Right atrium auricular region (tissue), 2 donors: ENCODE measurements at regions not wholly inside any gene's neighbourhood (a gene's known extent, or its start where the extent isn't known, plus 50 kb on each side); places are given as distances from the start of the nearest gene placed in this dataset.
"Not testable (repeated sequence)": the region's sequence is repeated elsewhere in the genome, so short reads cannot be mapped to it uniquely, and the experiment has no call there.

Experiments used
- DNase-seq: peaks from one replicate; pipeline ENCODE4 v3.0.0-alpha.2; 2019; ENCODE audit warnings: low spot score
- H3K27ac ChIP-seq, 2 donors: fragments of 200-600 bp; sonication (generic); 1 replicate in 1 of 2; 2 replicates in 1 of 2; pipeline ENCODE4 v1.5.1; 2016 to 2019
- H3K27me3 ChIP-seq, 2 donors: fragments of 200-600 bp; sonication (generic); one replicate each; pipeline versions ENCODE4 v1.5.1 to v1.6.0; 2017 to 2019
- H3K36me3 ChIP-seq: fragments of 200-600 bp; sonication (generic); one replicate; pipeline ENCODE4 v1.5.1; 2016
- H3K4me1 ChIP-seq, 2 donors: fragments of 200-600 bp; sonication (generic); one replicate each; pipeline versions ENCODE4 v1.5.1 to v1.6.0; 2017 to 2019
- H3K4me3 ChIP-seq, 2 donors: fragments of 200-600 bp; sonication (generic); 1 replicate in 1 of 2; 2 replicates in 1 of 2; pipeline ENCODE4 v1.5.1; 2017 to 2019; ENCODE audit warnings: mild to moderate bottlenecking in 1 of 2, moderate library complexity in 1 of 2
- H3K9me3 ChIP-seq, 2 donors: fragments of 200-600 bp; sonication (generic); one replicate each; pipeline ENCODE4 v1.5.1; 2019
- TF ChIP-seq, protein P1 (sequence below), 2 donors: fragments of 200-600 bp; sonication (generic); IDR thresholded peaks; one replicate each; pipeline ENCODE4 v1.5.1; 2019; ENCODE audit warnings: antibody characterized with exemption in 2 of 2

DNA sequence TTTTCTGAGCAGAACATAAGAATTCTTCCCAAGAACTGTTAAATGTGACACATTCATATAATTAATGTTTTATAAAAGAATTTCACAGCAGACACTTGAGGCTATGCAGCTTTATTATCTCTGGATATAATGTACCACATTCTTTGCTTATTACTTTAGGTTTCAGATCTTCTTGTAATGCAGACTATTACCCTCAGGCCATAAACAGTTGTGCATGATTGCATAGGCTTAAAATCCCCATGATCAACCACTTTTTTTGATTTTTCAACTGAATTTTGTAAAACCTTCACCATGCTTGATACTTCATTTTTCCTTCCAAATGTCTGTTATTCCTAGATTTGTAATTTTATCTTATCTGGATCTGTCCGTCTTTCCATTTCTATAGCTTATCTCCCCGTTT is 1355.7 kb downstream of the BRINP3 start:
- no peak for DNase-seq
- Histone ChIP-seq H3K4me1 (no peaks in the 10 kb centered on the region), H3K27ac (no peak overlapping the region), H3K27me3 (no peaks in the 10 kb centered on the region), H3K36me3 (no peaks in the 10 kb centered on the region), H3K9me3 (peaks cover 0 to 9% of the 10 kb centered on the region in 2 donors), H3K4me3 (no peak overlapping the region)
- TF ChIP-seq, protein P1, sequence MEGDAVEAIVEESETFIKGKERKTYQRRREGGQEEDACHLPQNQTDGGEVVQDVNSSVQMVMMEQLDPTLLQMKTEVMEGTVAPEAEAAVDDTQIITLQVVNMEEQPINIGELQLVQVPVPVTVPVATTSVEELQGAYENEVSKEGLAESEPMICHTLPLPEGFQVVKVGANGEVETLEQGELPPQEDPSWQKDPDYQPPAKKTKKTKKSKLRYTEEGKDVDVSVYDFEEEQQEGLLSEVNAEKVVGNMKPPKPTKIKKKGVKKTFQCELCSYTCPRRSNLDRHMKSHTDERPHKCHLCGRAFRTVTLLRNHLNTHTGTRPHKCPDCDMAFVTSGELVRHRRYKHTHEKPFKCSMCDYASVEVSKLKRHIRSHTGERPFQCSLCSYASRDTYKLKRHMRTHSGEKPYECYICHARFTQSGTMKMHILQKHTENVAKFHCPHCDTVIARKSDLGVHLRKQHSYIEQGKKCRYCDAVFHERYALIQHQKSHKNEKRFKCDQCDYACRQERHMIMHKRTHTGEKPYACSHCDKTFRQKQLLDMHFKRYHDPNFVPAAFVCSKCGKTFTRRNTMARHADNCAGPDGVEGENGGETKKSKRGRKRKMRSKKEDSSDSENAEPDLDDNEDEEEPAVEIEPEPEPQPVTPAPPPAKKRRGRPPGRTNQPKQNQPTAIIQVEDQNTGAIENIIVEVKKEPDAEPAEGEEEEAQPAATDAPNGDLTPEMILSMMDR (IDR thresholded peaks at IDR 0.05), result no peak

DNA sequence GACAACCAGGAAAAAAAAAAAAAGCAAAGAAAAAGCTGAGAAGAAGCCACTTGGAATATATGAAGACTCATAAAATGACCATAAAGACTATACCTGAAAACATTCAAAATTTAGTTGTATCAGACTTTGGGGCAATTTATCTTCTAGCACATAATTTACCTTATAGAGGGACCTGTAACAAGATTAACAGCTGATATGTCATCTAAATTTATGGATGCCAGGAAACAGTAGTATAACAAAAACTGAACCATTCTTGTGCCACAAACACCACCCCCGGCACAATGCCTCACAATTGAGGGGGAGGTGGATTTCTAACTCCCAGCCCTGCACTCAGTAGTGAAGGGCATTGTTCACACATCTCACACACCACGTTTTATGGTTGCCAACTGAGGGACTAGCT is 1352.0 kb downstream of the BRINP3 start:
- no peak overlapping the region for H3K4me3 ChIP-seq

DNA sequence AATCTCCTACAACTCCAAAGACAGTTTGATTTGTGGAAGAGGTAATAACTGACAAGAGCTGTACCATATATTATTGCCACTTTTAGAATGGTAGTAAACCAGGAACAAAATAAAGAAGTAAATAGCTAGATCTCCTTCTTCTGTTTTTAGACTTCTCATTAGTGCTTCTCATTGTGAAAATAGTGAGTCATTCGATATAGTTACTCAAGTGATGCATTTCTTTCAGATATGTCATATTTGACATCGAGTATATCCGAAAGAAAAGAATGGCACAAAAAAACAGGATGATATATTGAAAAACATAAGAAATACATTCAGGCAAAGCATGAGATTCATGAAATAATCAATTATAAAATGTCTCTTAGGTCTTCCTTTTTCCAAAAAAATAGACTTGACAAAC is 1346.1 kb downstream of the BRINP3 start:
- TF ChIP-seq, protein P1 (IDR thresholded peaks at IDR 0.05), result no peak
- Histone ChIP-seq H3K27ac (no peak overlapping the region), H3K36me3 (no peaks in the 10 kb centered on the region), H3K9me3 (no peaks in the 10 kb centered on the region), H3K4me3 (no peak overlapping the region), H3K4me1 (no peaks in the 10 kb centered on the region), H3K27me3 (no peaks in the 10 kb centered on the region)
- no peak for DNase-seq

More for the DNA sequence above, 1352.0 kb downstream of the BRINP3 start:
- TF ChIP-seq, protein P1 (IDR thresholded peaks at IDR 0.05), result no peak
- Histone ChIP-seq H3K36me3 (no peaks in the 10 kb centered on the region), H3K27ac (no peak overlapping the region), H3K9me3 (peaks cover 0 to 9% of the 10 kb centered on the region in 2 donors), H3K27me3 (no peaks in the 10 kb centered on the region), H3K4me1 (no peaks in the 10 kb centered on the region)
- no peak for DNase-seq

DNA sequence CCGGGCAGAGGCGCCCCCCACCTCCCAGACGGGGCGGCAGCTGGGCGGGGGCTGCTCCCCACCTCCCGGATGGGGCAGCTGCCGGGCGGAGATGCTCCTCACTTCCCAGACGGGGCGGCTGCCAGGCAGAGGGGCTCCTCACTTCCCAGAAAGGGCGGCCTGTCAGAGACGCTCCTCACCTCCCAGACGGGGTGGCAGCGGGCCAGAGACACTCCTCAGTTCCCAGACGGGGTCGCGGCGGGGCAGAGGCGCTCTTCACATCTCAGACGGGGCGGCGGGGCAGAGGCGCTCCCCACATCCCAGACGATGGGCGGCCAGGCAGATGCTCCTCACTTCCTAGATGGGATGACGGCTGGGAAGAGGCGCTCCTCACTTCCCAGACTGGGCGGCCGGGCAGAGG is 1337.9 kb downstream of the BRINP3 start:
- not testable (repeated sequence) for H3K36me3 ChIP-seq, H3K27ac ChIP-seq, H3K9me3 ChIP-seq, H3K27me3 ChIP-seq, H3K4me1 ChIP-seq, DNase-seq, H3K4me3 ChIP-seq

DNA sequence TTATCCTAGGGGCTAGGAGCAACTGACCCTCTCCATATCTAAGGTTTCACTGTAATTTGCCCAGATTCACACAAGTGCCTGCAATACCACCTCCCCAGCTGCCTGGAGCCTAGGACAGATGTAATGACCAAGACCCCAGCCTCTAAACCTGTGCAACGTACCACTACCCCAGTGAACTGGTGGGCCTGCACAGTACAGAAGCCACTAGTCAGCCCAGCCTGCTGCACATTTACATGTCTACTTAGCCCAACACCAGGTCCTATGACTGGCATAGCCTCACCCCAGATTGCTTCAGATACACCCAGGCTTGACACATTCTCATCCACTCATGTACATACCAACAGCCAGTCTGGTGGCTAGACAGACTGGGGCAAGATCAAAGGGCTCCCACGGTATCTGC is 1336.6 kb downstream of the BRINP3 start:
- TF ChIP-seq, protein P1 (IDR thresholded peaks at IDR 0.05), result no peak
- Histone ChIP-seq H3K4me1 (no peaks in the 10 kb centered on the region), H3K36me3 (no peaks in the 10 kb centered on the region), H3K27ac (no peak overlapping the region), H3K4me3 (no peak overlapping the region), H3K27me3 (no peaks in the 10 kb centered on the region), H3K9me3 (no peaks in the 10 kb centered on the region)
- no peak for DNase-seq

DNA sequence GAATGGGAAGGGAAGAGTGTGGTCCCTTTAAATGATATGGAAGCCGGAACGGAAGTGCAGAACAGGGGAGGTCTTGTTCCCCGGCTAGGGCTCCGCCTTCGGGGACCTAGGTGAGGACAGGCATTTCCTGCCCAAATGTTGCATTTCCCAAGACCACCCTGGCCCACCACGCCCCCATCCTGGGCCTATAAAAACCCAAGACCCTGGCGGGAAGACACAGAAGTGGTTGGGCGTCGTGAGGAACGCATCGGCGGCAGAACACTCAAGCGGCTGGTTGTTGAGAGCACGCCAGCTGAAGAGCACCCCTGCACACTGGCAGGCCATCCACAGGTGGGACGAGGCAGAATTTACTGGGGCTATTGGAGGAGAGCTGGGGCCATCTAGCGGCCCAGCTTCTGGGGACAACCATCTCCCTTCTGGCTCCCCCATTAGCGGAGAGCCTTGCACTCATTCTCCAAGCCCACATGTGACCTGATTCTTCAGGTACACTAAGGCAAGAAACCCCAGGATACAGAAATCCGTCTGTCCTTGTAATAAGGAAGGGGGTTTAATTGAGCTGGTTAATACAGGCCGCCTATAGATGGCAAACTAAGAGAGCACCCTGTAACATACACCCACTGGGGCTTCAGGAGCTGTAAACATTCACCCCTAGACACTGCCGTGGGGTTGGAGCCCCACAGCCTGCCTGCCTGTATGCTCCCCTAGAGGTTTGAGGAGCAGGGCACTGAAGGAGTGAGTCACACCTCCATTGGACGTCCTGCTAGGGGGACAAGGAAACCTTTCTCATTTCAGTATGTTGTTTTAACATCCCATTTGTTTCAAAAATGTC is 1327.9 kb downstream of the BRINP3 start:
- TF ChIP-seq, protein P1 (IDR thresholded peaks at IDR 0.05), result no peak
- no peaks in the 10 kb centered on the region for H3K4me1 ChIP-seq
- no peaks in the 10 kb centered on the region for H3K9me3 ChIP-seq
- no peak for DNase-seq
- no peak overlapping the region for H3K27ac ChIP-seq
- no peaks in the 10 kb centered on the region for H3K36me3 ChIP-seq
- H3K4me3 ChIP-seq, result no peak overlapping the region
- H3K27me3 ChIP-seq, result no peaks in the 10 kb centered on the region
